SU-DHL-6 (cell line): ENCODE measurements at regions not wholly inside any gene's neighbourhood (a gene's known extent, or its start where the extent isn't known, plus 50 kb on each side); places are given as distances from the start of the nearest gene placed in this dataset.

ENCODE experiments used
- CTCF ChIP-seq: fragments of 200-600 bp; sonication (generic); IDR thresholded peaks from one replicate; pipeline ENCODE4 v1.5.1; 2017; ENCODE audit warnings: antibody characterized with exemption, mild to moderate bottlenecking, low read length, moderate library complexity; ENCODE audit not compliant: insufficient read depth, poor library complexity, severe bottlenecking
- EZH2phosphoT487 ChIP-seq: fragments of 200-600 bp; sonication (generic), shearing (Covaris generic); conservative IDR thresholded peaks from 2 replicates; pipeline ENCODE4 v1.6.1; 2018; ENCODE audit warnings: mild to moderate bottlenecking, antibody characterized with exemption, low read length, moderate library complexity, mixed read lengths

- TF ChIP-seq CTCF, result no peak
- TF ChIP-seq EZH2phosphoT487, result no peak
Measured at GRCh38 chr6:145290122-145290521, 445.2 kb downstream of the EPM2A start.
